Gastroesophageal sphincter (tissue), 3 donors: ENCODE measurements at regions not wholly inside any gene's neighbourhood (a gene's known extent, or its start where the extent isn't known, plus 50 kb on each side); places are given as distances from the start of the nearest gene placed in this dataset.

Experiments used
- CTCF ChIP-seq, 4 experiments: fragments of 200-600 bp in 2 of 4; fragments of 450-650 bp in 2 of 4; sonication (generic) in 1 of 4; IDR thresholded peaks; one replicate each; pipeline ENCODE4 v1.5.1; 2017 to 2019; ENCODE audit warnings: antibody characterized with exemption in 4 of 4, mild to moderate bottlenecking in 2 of 4, moderate library complexity in 2 of 4
- EP300 ChIP-seq: sonication (generic); formaldehyde crosslinking; IDR thresholded peaks from one replicate; pipeline ENCODE4 v1.6.1; 2017; ENCODE audit warnings: antibody characterized with exemption, mild to moderate bottlenecking
- POLR2A ChIP-seq, 2 donors: fragments of 450-650 bp; IDR thresholded peaks; one replicate each; pipeline ENCODE4 v1.6.1; 2017; ENCODE audit warnings: antibody characterized with exemption in 2 of 2, mild to moderate bottlenecking in 2 of 2, moderate library complexity in 1 of 2
- POLR2AphosphoS5 ChIP-seq: sonication (generic); formaldehyde crosslinking; IDR thresholded peaks from one replicate; pipeline ENCODE4 v1.6.1; 2017; ENCODE audit warnings: antibody characterized with exemption

- TF ChIP-seq POLR2AphosphoS5 (no peak), CTCF (IDR thresholded peaks at IDR 0.05) (no peak), POLR2A (IDR thresholded peaks at IDR 0.05) (no peak), EP300 (no peak)
These were observed 104.0 kb downstream of the TMA16 start for GRCh38 chr4:163598489-163598888.
